HG02588 (cell line): ENCODE measurements at regions not wholly inside any gene's neighbourhood (a gene's known extent, or its start where the extent isn't known, plus 50 kb on each side); places are given as distances from the start of the nearest gene placed in this dataset.

Experiments used
- ATAC-seq: cut with Tn5 transposase; IDR thresholded peaks from one replicate; pipeline ENCODE4 v1.9.1; 2021; ENCODE audit warnings: mild to moderate bottlenecking, moderate library complexity; ENCODE audit not compliant: unreplicated experiment

- no peak for ATAC-seq
Observed at GRCh38 chr6:122297010-122297409, 102.4 kb upstream of the HSF2 start.

GRCh38 chr6:122302067-122302466, 97.4 kb upstream of the HSF2 start:
- ATAC-seq = no peak

GRCh38 chr6:122307577-122307976, 91.9 kb upstream of the HSF2 start:
- ATAC-seq = no peak

GRCh38 chr6:122308074-122308473, 91.4 kb upstream of the HSF2 start:
- ATAC-seq = no peak

GRCh38 chr6:122315842-122316241, 83.6 kb upstream of the HSF2 start:
- no peak for ATAC-seq

GRCh38 chr6:122322824-122323223, 76.6 kb upstream of the HSF2 start:
- ATAC-seq = no peak

- no peak for ATAC-seq
Observed at GRCh38 chr6:122323361-122323760, 76.1 kb upstream of the HSF2 start.

GRCh38 chr6:122330315-122330714, 69.1 kb upstream of the HSF2 start:
- ATAC-seq = no peak

- ATAC-seq = no peak
Observed at GRCh38 chr6:122337645-122338044, 61.8 kb upstream of the HSF2 start.

GRCh38 chr6:122339661-122340060, 59.8 kb upstream of the HSF2 start:
- no peak for ATAC-seq

GRCh38 chr6:122347280-122347679, 52.2 kb upstream of the HSF2 start:
- ATAC-seq = no peak

- ATAC-seq = no peak
Observed at GRCh38 chr6:122347751-122348150, 51.7 kb upstream of the HSF2 start.
